MM.1S (cell line): ENCODE measurements at regions not wholly inside any gene's neighbourhood (a gene's known extent, or its start where the extent isn't known, plus 50 kb on each side); places are given as distances from the start of the nearest gene placed in this dataset.

ENCODE experiments used
- DNase-seq: peaks from one replicate; pipeline ENCODE4 v3.0.0-alpha.2; 2015
- H2AFZ ChIP-seq: fragments of 300-600 bp; sonication (generic); 2 replicates; pipeline ENCODE4 v1.6.0; 2016; ENCODE audit warnings: antibody characterized with exemption, low read length
- H3F3A ChIP-seq: fragments of 300-600 bp; sonication (generic); 2 replicates; pipeline ENCODE4 v1.6.1; 2016; ENCODE audit warnings: mild to moderate bottlenecking, antibody characterized with exemption, low read length, moderate library complexity, mixed read lengths; ENCODE audit not compliant: insufficient read depth
- H3K27ac ChIP-seq: fragments of 300-600 bp; sonication (generic); 2 replicates; pipeline ENCODE4 v1.5.1; 2016; ENCODE audit warnings: mild to moderate bottlenecking, low read length
- H3K27me3 ChIP-seq: fragments of 300-600 bp; sonication (generic); replicated peaks from 2 replicates; pipeline ENCODE4 v1.6.0; 2016; ENCODE audit warnings: low read length; ENCODE audit not compliant: insufficient read depth
- H3K36me3 ChIP-seq: fragments of 300-600 bp; sonication (generic); replicated peaks from 2 replicates; pipeline ENCODE4 v1.6.1; 2016; ENCODE audit warnings: mild to moderate bottlenecking, low read length, mixed read lengths; ENCODE audit not compliant: insufficient read depth
- H3K4me1 ChIP-seq: fragments of 300-600 bp; sonication (generic); 2 replicates; pipeline ENCODE4 v1.6.1; 2016; ENCODE audit warnings: low read length, mixed read lengths
- H3K4me2 ChIP-seq: fragments of 300-600 bp; sonication (generic); 2 replicates; pipeline ENCODE4 v1.6.0; 2016; ENCODE audit warnings: low read depth, low read length
- H3K4me3 ChIP-seq: fragments of 300-600 bp; sonication (generic); 2 replicates; pipeline ENCODE4 v1.5.1; 2016; ENCODE audit warnings: low read length, mixed read lengths
- H3K79me2 ChIP-seq: fragments of 300-600 bp; sonication (generic); 2 replicates; pipeline ENCODE4 v1.6.1; 2016; ENCODE audit warnings: mixed run types, low read length, mixed read lengths
- H3K9ac ChIP-seq: fragments of 300-600 bp; sonication (generic); 2 replicates; pipeline ENCODE4 v1.6.1; 2016; ENCODE audit warnings: low read length, mixed read lengths
- H3K9me2 ChIP-seq: fragments of 300-600 bp; sonication (generic); replicated peaks from 2 replicates; pipeline ENCODE4 v1.6.1; 2016; ENCODE audit warnings: mild to moderate bottlenecking, low read length, mixed read lengths; ENCODE audit not compliant: insufficient read depth
- H3K9me3 ChIP-seq: fragments of 300-600 bp; sonication (generic); replicated peaks from 2 replicates; pipeline ENCODE4 v1.6.1; 2016; ENCODE audit warnings: mild to moderate bottlenecking, low read length, mixed read lengths; ENCODE audit not compliant: insufficient read depth
- H4K20me1 ChIP-seq: fragments of 300-600 bp; sonication (generic); 2 replicates; pipeline ENCODE4 v1.6.1; 2016; ENCODE audit warnings: mild to moderate bottlenecking, low read length, moderate library complexity, mixed read lengths; ENCODE audit not compliant: insufficient read depth
- CTCF ChIP-seq: fragments of 300-600 bp; sonication (generic); IDR thresholded peaks from 2 replicates; pipeline ENCODE4 v1.5.1; 2016; ENCODE audit warnings: antibody characterized with exemption, low read length, mixed read lengths
- EZH2 ChIP-seq: fragments of 300-600 bp; sonication (generic); optimal IDR thresholded peaks from 2 replicates; pipeline ENCODE3; 2017; ENCODE audit warnings: low read depth, mild to moderate bottlenecking, antibody characterized with exemption, low read length, mixed read lengths
- EZH2phosphoT487 ChIP-seq: fragments of 300-600 bp; sonication (generic); IDR thresholded peaks from 2 replicates; pipeline ENCODE4 v1.6.1; 2018; ENCODE audit warnings: antibody characterized with exemption, low read length

- Histone ChIP-seq H3K4me1 (no peaks in the 10 kb centered on the region), H3K9me2 (no peaks in the 10 kb centered on the region), H3K9ac (no peak overlapping the region), H3F3A (no peaks in the 10 kb centered on the region), H3K27me3 (no peaks in the 10 kb centered on the region), H2AFZ (no peak overlapping the region), H3K36me3 (no peaks in the 10 kb centered on the region), H3K79me2 (no peaks in the 10 kb centered on the region), H3K4me3 (no peak overlapping the region), H3K4me2 (no peak overlapping the region), H3K9me3 (no peaks in the 10 kb centered on the region), H3K27ac (no peak overlapping the region), H4K20me1 (no peaks in the 10 kb centered on the region)
- DNase-seq, result no peak
- TF ChIP-seq EZH2 (no peak), CTCF (no peak)
Measured at GRCh38 chr6:121743691-121744090, 308.2 kb downstream of the GJA1 start.

DNA sequence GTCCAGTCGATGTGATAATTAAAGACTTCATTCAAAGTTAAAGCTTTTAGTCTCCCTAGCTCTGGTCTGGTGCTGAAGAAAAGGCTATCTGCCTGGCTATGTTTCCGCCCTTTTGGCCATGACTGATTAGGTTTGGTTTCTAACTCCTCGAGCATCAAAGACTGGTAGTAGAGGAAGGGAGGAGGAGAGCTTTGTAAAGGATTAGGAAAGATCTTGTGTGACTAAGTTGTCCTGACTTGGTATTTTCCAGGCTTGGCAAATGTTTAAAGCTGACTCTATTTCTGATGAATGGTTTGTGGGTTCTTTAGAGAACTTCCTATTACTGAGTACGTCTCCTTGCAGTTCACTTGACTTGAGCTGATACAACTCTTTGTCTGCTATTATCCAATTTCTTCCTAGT, 312.9 kb downstream of the GJA1 start:
- no peak overlapping the region for H3K4me2 ChIP-seq
- no peaks in the 10 kb centered on the region for H3K4me1 ChIP-seq
- no peaks in the 10 kb centered on the region for H3K79me2 ChIP-seq

DNA sequence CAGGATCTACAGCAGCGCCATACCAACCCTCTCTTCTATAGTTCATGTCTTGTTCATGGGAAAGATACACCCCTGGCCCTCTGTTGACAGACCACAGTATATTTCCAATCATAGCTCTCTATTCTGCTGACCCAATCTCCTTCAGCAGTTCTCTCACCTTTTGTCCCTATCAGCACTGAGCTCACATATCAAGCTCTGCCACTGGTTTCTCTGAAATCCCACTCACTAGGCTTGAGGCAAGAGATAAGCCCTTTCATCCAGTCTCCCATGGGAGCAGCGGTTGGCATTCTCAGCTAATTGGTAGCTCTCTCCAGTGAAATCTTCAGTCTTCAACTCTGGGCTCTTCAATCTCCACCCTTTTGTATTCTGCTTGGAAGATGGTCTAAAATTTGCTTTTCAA, 313.4 kb downstream of the GJA1 start:
- Histone ChIP-seq H3K27me3 (no peaks in the 10 kb centered on the region), H3K9me3 (no peaks in the 10 kb centered on the region), H2AFZ (no peak overlapping the region), H3K79me2 (no peaks in the 10 kb centered on the region), H3K9ac (no peak overlapping the region), H4K20me1 (no peaks in the 10 kb centered on the region), H3K4me3 (no peak overlapping the region), H3K4me1 (no peaks in the 10 kb centered on the region), H3K4me2 (no peak overlapping the region), H3K36me3 (no peaks in the 10 kb centered on the region), H3K9me2 (no peaks in the 10 kb centered on the region), H3F3A (no peaks in the 10 kb centered on the region), H3K27ac (no peak overlapping the region)
- no peak for TF ChIP-seq CTCF
- TF ChIP-seq EZH2phosphoT487, result no peak
- no peak for TF ChIP-seq EZH2
- no peak for DNase-seq

More for the DNA sequence above, 312.9 kb downstream of the GJA1 start:
- H3K27me3 ChIP-seq, result no peaks in the 10 kb centered on the region
- no peak overlapping the region for H3K27ac ChIP-seq
- H3F3A ChIP-seq, result no peaks in the 10 kb centered on the region
- no peak for DNase-seq
- H4K20me1 ChIP-seq, result no peaks in the 10 kb centered on the region
- H3K9ac ChIP-seq, result no peak overlapping the region
- no peak overlapping the region for H2AFZ ChIP-seq
- no peaks in the 10 kb centered on the region for H3K36me3 ChIP-seq
- TF ChIP-seq EZH2phosphoT487, result no peak
- no peaks in the 10 kb centered on the region for H3K9me3 ChIP-seq
- H3K4me3 ChIP-seq, result no peak overlapping the region
- H3K9me2 ChIP-seq, result no peaks in the 10 kb centered on the region

- no peak overlapping the region for H2AFZ ChIP-seq
- no peaks in the 10 kb centered on the region for H3K36me3 ChIP-seq
- no peaks in the 10 kb centered on the region for H3F3A ChIP-seq
- H3K79me2 ChIP-seq, result no peaks in the 10 kb centered on the region
- H3K27ac ChIP-seq, result no peak overlapping the region
- H4K20me1 ChIP-seq, result no peaks in the 10 kb centered on the region
- TF ChIP-seq EZH2phosphoT487 (no peak), EZH2 (no peak), CTCF (no peak)
- H3K9ac ChIP-seq, result no peak overlapping the region
- no peaks in the 10 kb centered on the region for H3K27me3 ChIP-seq
- H3K4me3 ChIP-seq, result no peak overlapping the region
- H3K4me2 ChIP-seq, result no peak overlapping the region
- H3K9me3 ChIP-seq, result no peaks in the 10 kb centered on the region
- DNase-seq, result no peak
- no peaks in the 10 kb centered on the region for H3K9me2 ChIP-seq
- no peaks in the 10 kb centered on the region for H3K4me1 ChIP-seq
Measured at GRCh38 chr6:121755485-121755884, 320.0 kb downstream of the GJA1 start.
